HG03575 (cell line): ENCODE measurements at regions not wholly inside any gene's neighbourhood (a gene's known extent, or its start where the extent isn't known, plus 50 kb on each side); places are given as distances from the start of the nearest gene placed in this dataset.

Experiments
- ATAC-seq: cut with Tn5 transposase; IDR thresholded peaks from one replicate; pipeline ENCODE4 v1.9.1; 2021; ENCODE audit not compliant: unreplicated experiment, insufficient number of reproducible peaks, low FRiP score; ENCODE audit errors: extremely low read depth

DNA sequence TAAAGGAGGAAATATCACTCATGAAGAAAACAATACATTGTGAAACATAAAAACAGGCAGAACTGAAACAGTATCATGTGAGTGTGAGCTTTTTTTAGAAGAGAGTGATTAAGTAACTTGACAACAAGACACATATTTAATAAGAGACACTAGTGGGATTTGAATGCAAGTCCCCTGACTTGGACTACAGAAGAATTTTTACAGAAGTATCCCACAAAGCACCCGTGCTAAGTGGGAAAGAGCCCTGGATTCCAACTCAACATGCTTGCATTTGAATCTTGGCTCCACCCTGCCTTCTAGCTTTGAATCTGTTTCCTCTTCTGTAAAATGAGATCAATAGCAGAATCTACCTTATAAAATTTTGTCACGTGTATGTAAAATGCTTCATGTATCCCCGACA lies 166.2 kb downstream of the ZNF365 start:
- ATAC-seq: peak; percentile 63

DNA sequence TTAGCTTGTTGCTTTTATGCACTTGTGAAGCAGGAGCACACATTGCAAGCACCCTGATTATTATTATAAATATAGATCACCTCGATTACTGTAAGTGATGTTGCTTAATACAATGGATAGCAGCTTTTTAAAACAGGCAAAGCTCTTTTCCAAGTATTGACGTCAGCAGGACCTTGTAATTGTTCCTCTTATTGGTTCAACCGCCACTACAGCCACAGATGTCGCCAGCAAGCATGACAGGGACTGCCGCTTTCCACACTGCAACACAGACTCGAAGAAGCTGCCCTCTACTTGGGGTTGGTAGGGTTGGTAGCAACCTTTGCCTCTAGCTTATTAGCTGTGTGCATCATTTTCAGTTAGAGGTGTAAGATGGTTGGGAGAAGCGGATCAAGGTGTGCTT lies 167.6 kb downstream of the ZNF365 start:
- ATAC-seq: no peak

DNA sequence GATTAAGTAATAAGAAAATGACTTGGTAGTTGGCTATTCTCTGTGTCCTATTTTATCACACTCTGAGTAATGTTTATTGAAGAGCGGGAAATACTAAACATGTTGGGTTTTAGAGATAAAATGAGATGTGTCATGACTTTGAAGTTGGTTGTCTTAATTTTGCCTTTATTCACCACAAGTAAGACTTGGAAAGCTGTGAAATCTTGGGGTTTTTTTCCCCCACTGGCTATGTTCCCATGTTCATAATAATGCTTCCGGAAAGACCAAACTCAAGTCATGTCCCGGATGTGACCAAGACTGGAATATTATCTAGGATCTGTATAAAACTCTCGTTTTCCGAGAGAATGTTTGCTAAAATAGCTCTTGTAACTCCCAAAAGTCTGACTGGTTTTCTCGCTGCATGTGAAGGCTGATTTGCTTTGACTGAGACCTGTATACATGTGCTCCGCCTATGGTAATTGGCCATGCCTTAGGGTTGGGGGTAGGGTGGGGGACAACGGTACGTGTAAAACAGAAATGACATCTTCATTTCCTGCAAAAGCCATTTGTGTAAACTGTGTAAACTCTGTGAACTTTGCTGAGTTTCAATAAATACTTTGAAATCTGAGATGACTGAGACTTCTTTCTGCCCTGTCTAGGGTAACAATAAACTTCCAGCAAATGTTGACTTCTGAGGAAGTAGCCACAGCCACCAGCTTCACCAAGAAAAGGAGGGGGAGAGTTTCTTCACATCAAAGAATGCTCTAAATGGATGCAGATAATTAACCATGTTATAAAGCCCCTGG lies 169.6 kb downstream of the ZNF365 start:
- ATAC-seq: no peak

DNA sequence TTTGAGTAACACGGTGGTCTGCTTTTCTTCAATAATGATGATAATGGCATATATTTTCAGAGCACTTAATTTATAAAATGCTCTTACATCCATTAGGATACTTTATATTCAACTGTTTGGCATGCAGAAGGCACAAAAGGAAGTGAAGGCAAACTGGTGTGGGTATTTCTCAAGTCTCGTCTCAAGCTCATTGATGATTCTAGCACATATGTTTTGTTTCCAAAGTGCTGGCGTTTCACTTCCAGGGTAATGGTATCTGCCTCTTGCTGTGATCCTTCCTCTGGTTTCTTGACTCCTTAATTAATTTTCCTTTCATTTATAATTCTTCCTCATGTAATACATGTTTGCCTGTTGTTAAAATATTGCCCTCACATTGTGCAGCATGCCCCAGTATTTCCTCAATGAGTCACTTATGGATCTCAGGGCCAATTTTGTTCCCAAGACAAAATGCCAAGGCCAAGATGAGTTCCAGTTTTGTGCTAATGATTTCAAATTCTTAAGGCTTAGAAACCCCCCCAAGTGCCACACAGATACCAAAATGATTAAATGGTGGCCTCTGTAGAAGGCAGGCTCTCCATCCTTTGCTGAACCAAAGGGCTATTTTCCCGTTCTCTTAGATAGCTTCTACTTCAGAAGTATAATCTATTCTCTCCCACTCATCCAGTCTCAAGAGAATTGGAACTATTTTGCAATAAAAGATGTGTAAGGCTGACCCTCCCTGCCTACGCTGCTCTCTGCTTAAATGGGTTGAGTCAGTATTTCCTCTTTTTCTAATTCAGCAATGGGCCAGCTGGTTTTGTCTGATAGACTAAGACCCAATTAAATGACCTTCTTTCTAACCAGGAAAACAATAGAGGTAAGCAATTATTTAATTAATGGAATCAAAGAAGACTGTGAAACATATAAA lies 171.2 kb downstream of the ZNF365 start:
- no peak for ATAC-seq

DNA sequence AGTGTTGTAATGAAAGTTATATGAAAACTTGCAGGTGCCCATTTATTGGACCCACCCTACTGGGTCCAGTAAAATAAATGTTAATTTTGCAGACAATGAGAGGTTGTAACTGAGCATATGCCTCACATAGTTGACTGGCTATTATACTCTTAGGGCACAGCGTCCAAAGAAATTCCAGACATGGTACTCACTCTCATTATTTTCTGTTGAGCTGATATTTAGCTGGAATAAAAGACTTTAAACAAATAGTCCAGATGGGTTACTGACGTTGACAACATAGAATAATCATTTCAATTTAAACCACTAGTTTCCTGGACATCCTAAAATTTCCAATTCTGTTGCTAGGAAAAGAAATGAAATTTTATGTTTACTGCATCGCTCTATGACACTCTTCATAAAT lies 174.5 kb downstream of the ZNF365 start:
- no peak for ATAC-seq

DNA sequence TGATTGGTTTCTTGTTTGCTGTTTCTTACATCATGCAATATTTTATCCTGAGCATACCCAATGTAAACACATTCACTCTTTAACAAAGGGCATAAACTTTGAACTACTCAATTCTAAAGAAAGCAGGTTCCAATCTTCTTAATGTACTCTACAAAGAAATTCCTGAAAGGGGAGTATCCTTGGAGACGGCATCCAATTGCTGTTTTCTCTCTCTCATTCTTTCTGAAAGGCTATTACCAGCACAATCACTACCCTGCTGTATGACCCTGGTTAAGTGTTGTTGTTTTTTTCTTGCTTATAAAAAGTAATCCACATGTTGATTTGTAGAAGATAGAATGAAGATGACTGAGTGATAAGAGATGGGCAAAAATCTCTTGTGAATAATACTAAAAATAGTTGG lies 176.0 kb downstream of the ZNF365 start:
- ATAC-seq: no peak

DNA sequence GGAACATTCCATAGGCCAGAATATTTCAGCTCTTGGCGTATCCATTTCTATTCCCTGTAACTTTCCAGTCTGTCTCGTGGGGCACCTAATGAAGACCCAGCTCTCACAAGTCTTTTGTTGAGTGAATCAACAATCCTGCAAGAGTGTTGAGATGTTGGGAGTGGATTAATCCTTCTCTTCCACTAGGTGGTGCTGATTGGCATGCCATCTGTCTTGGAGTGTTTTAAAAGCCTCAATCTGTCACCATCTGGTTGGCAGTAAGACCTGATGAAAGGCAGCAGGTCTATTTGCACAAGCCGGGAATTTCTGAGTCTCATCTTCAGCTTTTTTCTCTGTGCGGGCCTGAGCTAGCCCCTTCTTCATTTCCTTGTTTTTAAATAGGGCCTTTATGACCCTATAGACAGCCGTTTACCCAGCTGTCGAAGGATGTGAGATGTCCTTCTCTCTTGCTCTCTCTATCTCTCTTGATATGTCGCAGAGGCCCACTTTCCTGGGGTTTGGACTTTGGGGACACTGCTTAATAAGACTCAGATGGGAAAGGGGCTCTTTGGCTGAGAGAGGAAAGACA lies 180.5 kb downstream of the ZNF365 start:
- ATAC-seq: no peak

DNA sequence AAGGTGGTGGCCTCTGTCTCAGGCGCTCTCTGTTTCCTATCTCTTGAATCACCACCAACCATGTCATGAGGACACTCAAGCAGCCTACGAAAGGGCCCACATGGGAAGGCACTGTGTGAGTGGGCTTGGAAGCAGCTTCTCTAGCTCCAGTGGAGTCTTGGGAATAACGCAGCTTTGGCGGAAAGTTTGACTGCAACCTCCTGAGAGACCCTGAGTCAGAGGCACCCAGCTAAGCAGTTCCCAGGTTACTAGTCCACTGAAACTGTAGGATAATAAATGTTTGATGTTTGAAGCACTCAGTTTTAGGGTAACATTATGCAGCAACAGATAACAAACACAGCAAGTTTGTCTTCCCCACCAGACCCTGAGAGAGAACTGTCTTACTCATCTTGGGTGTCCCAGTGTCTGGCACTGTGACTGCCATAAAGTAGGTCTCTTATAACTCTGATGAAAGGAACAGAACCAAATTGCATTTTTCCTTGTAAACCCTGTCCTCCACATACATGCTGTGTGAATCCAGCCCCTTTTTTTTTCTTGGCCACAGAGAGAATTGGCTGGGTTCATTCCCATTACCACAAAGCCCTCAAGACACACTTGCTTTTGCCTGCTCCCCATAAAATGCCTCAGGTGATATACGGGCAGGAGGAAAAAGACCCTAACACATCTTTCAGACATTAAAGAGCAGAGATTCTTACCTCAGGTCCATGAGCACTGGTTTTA lies 185.5 kb downstream of the ZNF365 start:
- ATAC-seq: no peak

DNA sequence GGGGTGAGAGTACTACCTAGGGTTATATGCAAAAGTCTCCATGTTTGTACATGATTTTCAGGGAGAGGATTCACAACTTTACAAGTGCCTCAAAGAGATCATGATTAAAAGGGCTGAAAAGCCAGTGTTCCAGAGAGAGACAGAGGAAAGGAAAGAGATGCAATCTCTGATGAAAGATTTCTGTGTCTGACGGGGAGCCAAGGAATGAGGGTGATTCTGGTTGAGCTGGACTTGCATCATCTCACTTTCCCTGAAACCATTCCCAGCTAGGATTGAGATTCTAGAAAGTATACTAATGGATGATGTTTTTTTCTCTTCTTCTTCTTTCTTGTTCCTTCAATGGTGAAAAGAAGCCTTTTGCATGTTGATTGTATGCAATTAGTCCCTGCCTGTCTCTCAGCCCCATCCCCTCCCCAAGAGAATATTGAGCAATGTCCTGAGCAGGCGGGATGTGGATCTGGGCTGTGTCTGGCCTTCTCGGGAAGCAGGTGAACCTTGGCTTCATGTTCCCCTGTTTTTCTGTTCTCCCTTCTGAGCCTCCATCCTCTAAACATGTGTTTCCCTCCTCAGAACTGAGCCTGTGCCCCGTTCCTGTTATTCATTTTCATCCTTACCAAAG lies 186.1 kb downstream of the ZNF365 start:
- ATAC-seq: no peak

DNA sequence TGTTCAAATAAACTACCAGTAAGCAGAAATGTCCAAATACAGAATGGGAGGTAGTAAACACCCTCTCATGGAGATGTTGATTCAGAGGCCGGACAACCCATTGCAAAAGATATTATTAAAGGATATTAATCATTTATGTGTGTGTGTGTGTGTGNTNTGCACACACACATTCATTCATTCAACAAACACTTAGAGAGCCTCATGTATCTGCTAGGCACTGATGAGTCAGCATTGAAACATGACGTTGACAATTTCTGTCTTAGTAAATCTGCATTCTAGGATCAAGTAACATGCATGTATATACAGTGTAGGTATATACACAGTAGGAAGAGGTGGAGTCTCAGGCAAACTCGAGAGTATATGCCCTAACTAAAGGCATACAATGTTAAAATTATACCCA lies 187.0 kb downstream of the ZNF365 start:
- no peak for ATAC-seq

DNA sequence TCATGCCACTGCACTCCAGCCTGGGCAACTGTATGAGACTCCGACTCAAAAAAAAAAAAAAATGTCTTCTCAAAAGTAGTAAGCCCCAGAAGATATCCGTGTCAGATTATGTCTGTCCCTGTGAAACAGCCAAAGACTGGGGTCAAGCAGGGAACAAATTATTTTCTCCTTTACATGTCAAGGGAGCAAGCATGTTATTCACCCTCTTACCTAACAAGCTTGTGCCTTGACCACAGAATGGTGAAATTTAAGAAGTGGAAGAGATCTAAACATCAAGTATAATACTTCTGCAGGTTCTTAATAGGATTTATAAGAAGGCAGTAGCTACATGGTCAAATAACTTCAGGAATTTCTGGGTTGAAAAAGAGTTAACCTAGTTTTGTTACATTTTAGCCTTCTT lies 187.9 kb downstream of the ZNF365 start:
- ATAC-seq: no peak

DNA sequence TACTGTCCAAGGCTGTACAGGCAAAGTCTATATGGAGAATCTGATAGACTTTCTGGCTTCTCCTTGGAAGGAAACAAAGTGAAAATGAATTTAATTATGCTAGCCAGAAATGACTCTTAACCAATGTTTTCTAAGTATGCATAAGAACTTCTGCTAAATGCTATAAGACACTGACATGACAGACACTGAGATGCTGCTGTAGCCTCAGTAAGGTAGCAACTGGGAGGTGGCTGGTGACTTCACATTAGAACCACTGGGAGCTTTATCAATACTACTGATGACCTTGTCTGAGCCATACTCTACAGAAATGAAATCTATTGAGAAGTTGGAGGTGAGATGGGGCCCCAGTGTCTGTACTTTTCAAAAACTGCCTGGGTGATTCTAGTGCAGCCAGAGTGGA lies 188.6 kb downstream of the ZNF365 start:
- no peak for ATAC-seq

DNA sequence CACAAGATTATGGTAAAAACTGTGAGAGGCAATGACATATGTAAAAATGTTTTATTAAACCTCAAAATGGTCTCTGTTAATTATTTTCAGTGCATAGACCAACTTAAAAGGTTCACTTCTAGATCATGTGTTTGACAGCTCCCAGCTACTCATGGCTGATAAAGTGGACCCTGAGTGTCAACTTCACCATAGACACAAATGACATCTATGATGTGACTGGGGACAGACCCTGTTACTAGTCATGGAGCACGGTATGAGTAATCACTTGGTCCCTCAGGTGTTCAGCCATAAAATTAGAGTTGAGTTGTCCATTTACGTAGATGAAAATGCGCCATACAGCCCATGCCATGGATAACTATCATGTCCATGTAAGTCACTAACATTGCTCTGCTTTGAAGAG lies 199.8 kb downstream of the ZNF365 start:
- ATAC-seq: no peak

DNA sequence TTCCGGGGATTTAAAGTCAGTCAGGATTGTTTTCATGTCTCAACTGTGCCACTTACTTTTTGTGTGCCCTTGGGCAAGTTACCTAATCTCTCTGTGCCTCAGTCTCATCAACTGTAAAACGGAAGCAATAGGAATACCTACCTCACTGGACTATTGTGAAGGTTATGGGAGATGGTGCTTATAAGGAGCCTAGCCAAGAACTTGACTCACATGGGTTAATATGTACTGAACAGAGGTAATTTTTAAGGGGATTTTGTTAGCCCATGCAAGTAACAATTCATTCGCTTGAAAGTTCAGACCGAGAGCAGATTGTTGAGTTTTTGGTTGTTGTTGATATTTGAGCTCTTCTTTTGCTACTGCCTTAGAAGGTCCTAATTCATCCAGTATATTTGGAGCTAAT lies 202.9 kb downstream of the ZNF365 start:
- no peak for ATAC-seq

DNA sequence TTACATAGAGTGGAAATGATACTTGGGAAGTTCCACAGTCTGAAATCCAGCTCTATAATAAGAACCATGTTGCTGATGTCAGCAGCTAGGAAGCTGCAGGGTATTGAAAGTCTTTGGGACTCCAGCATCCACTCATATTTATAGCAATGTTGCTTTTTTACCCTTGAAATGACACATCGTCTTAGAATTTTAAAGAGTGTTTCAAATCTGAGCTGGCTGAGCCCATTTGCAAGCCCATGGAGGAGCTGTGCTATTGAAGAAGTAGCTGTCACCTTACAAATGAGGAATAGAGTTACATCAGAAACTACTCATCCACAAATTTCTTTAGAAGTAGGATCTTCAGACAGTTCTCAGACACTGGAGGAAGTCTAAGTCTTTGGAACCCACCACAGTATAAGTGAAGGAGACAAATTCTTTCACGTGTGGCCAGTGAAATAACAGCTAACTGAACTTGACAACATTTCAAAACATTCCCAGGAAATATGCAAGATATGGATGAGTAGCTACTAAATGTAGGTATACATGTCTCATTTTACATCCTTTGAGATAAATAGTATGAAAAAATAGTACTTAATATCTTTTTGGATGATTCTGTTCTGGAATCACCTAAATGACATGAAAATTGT lies 203.6 kb downstream of the ZNF365 start:
- ATAC-seq: no peak

DNA sequence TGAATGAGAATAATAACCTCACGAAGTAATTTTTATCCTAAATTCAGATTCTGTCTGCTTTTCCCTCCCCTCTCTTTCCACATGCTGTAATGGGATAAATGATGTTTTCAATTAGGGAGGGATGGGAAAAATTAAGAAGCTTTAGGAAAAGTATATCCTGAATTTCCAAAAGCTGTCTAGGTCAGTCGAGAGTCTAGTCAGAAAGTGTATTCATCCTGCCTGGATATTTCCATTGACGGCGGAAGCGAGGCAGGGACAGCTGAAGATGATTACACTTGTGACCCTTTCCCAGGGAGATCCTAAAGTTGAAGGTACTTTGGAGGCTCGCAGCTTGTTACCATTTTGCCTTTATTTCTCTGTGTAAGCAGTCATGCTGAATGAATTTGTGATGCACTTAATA lies 204.1 kb downstream of the ZNF365 start:
- ATAC-seq: no peak

DNA sequence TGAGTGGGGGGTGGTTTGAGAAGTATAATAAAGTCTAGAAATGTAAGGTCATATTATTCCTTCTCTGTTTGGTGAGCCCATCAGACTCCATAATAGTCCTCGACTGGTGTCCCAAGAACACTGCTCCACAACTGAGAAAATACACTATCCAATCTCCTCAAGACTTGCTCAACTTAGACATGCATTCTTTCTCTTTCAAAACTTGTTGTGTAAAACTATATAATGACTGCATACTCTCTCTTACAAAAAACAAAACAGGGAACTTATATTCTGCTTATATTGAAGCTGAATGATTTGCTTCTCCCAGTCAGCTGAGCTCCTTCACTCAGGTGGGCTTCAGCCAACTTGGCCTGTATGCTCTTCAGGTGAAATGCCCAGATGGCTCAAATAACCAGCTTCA lies 204.7 kb downstream of the ZNF365 start:
- ATAC-seq: no peak

DNA sequence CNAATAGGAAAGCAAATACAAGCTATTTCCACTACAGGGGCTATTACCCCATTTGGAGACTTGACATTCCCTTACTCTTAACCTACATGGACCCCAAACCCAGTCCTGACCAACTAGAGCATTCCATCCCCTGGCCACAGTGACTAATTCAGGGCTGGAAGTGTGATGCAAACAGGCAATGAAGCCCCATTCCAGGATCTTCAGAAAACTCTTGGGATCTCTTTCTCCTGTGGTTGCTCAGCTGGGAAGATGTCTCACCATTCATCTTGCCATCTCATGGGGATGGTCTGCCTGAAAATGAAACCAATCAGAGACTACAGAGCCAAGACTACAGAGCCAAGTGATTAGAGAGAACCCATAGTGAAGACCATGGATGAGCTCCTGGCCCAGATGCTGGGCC lies 206.2 kb downstream of the ZNF365 start:
- ATAC-seq: no peak

DNA sequence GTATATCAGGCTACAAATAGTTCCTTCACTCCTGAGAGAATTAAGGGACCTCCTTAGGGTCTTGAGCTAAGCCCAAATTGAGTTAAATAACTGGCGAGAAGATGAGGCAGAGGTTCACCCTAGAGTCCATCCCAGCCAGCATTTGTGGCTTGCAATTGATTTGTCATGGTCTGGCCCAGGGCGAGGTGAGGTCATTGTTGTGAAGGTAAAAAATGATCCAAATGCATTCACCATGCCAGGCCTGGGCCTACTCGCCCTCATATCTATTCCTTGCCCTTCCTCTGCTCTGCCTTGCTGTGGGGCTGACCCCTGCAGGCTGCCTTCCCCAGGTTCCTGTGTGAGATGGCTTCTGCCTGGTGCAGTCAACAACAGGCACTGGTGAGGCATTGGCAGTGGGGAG lies 207.2 kb downstream of the ZNF365 start:
- ATAC-seq: no peak
